Erythroblast (primary cell): ENCODE measurements at regions not wholly inside any gene's neighbourhood (a gene's known extent, or its start where the extent isn't known, plus 50 kb on each side); places are given as distances from the start of the nearest gene placed in this dataset.

Experiments
- GATA1 ChIP-seq: IDR thresholded peaks from 2 replicates; pipeline ENCODE4 v1.6.1; 2011; ENCODE audit warnings: low read depth, mild to moderate bottlenecking, control low read depth, low read length, moderate library complexity
- POLR2A ChIP-seq: IDR thresholded peaks from 2 replicates; pipeline ENCODE4 v1.6.1; 2011; ENCODE audit warnings: mild to moderate bottlenecking, low read length

DNA sequence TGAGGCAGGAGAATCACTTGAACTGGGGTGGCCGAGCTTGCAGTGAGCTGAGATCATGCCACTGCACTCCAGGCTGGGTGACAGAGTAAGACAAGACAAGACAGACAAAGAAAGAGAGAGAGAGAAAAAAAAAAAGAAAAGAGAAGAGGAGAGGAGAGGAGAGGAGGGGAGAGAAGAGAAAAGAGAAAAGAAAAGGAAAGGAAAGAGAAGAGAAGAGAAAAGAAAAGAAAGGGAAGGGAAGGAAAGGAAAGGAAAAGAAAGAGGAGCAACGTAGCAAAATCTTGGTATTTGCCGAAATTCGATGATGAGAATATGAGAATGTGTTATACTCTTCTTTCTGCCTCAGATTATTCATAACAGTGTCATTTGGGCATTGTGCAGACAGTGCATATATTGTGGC, 101.2 kb upstream of the PFKP start:
- no peak for TF ChIP-seq POLR2A
- no peak for TF ChIP-seq GATA1
